ENCODE measurements at regions not wholly inside any gene's neighbourhood (a gene's known extent, or its start where the extent isn't known, plus 50 kb on each side); places are given as distances from the start of the nearest gene placed in this dataset.
"Not testable (repeated sequence)": the region's sequence is repeated elsewhere in the genome, so short reads cannot be mapped to it uniquely, and the experiment has no call there.

GRCh38 chr11:16605894-16606783 is 132.3 kb upstream of the C11orf58 start:
- DNase-seq: peak in 48 of 56 donors; percentile 25 to 93 (median 68)

- peak in 7 of 56 donors; percentile 5 to 57 (median 40) for DNase-seq
Measured at GRCh38 chr11:16605389-16605893, 133.0 kb upstream of the C11orf58 start.

- DNase-seq: peak in 3 of 56 donors; percentile 12 to 46 (median 24)
Measured at GRCh38 chr11:16604794-16605388, 133.6 kb upstream of the C11orf58 start.

- DNase-seq: peak in 11 of 56 donors; percentile 20 to 57 (median 33)
Measured at GRCh38 chr11:16603890-16604793, 134.3 kb upstream of the C11orf58 start.

GRCh38 chr11:16603245-16603644 is 135.2 kb upstream of the C11orf58 start:
- peak in 4 of 56 donors; percentile 5 to 51 (median 14) for DNase-seq

- DNase-seq: no peak
Measured at GRCh38 chr11:16598906-16599305, 139.5 kb upstream of the C11orf58 start.

- no peak for DNase-seq
Measured at GRCh38 chr11:16598032-16598431, 140.4 kb upstream of the C11orf58 start.

- DNase-seq: no peak
Measured at GRCh38 chr11:16596231-16596630, 142.2 kb upstream of the C11orf58 start.

- DNase-seq: no peak
Measured at GRCh38 chr11:16591157-16591556, 147.3 kb upstream of the C11orf58 start.

- DNase-seq: peak in 7 of 56 donors; percentile 4 to 47 (median 26)
Measured at GRCh38 chr11:16587670-16588069, 150.8 kb upstream of the C11orf58 start.

- no peak for DNase-seq
Measured at GRCh38 chr11:16584569-16584968, 153.9 kb upstream of the C11orf58 start.

GRCh38 chr11:16581078-16581477 is 157.4 kb upstream of the C11orf58 start:
- DNase-seq: not testable (repeated sequence)

GRCh38 chr11:16577490-16577889 is 161.0 kb upstream of the C11orf58 start:
- DNase-seq: no peak

- DNase-seq: not testable (repeated sequence)
Measured at GRCh38 chr11:16574889-16575288, 163.6 kb upstream of the C11orf58 start.

- no peak for DNase-seq
Measured at GRCh38 chr11:16572945-16573344, 165.5 kb upstream of the C11orf58 start.

- DNase-seq: no peak
Measured at GRCh38 chr11:16561150-16561549, 177.3 kb upstream of the C11orf58 start.

GRCh38 chr11:16558494-16558893 is 180.0 kb upstream of the C11orf58 start:
- DNase-seq: no peak

GRCh38 chr11:16555956-16556355 is 182.5 kb upstream of the C11orf58 start:
- no peak for DNase-seq

GRCh38 chr11:16554361-16554760 is 184.1 kb upstream of the C11orf58 start:
- DNase-seq: no peak

- DNase-seq: no peak
Measured at GRCh38 chr11:16547879-16548278, 190.6 kb upstream of the C11orf58 start.

- no peak for DNase-seq
Measured at GRCh38 chr11:16543642-16544041, 187.3 kb upstream of the SOX6 start.
